Liver (tissue), 3 donors: ENCODE measurements at regions not wholly inside any gene's neighbourhood (a gene's known extent, or its start where the extent isn't known, plus 50 kb on each side); places are given as distances from the start of the nearest gene placed in this dataset.

Experiments
- EGR1 ChIP-seq, 2 donors: IDR thresholded peaks; 2 replicates each; pipeline ENCODE4 v1.6.1; 2016 to 2018; ENCODE audit warnings: antibody characterized with exemption in 2 of 2, low read depth in 2 of 2
- GABPA ChIP-seq, 2 donors: IDR thresholded peaks in 1 of 2; conservative IDR thresholded peaks in 1 of 2; 2 replicates each; pipeline ENCODE4 v1.6.1; 2016; ENCODE audit warnings: antibody characterized with exemption in 2 of 2, mild to moderate bottlenecking in 1 of 2, moderate library complexity in 1 of 2
- RAD21 ChIP-seq, 2 donors: IDR thresholded peaks; 2 replicates each; pipeline ENCODE4 v1.6.1; 2016; ENCODE audit warnings: antibody characterized with exemption in 2 of 2, mild to moderate bottlenecking in 2 of 2
- RXRA ChIP-seq, 2 donors: IDR thresholded peaks; 2 replicates each; pipeline ENCODE4 v1.6.1; 2017 to 2018; ENCODE audit warnings: antibody characterized with exemption in 2 of 2, mild to moderate bottlenecking in 1 of 2
- SP1 ChIP-seq: IDR thresholded peaks from 2 replicates; pipeline ENCODE4 v1.6.1; 2018; ENCODE audit warnings: antibody characterized with exemption, mild to moderate bottlenecking
- TAF1 ChIP-seq: conservative IDR thresholded peaks from 2 replicates; pipeline ENCODE4 v1.6.1; 2016; ENCODE audit warnings: antibody characterized with exemption, mild to moderate bottlenecking
- YY1 ChIP-seq: IDR thresholded peaks from 2 replicates; pipeline ENCODE4 v1.6.1; 2016; ENCODE audit warnings: antibody characterized with exemption, mild to moderate bottlenecking
- TF ChIP-seq, protein P1 (sequence below): fragments of 150-350 bp; IDR thresholded peaks from 2 replicates; pipeline ENCODE4 v1.5.1; 2017; ENCODE audit warnings: improper control_type of control experiment, low read depth, low read length; ENCODE audit not compliant: missing input control
- TF ChIP-seq, protein P2 (sequence below): IDR thresholded peaks from 2 replicates; pipeline ENCODE4 v1.6.1; 2016; ENCODE audit warnings: antibody characterized with exemption
- TF ChIP-seq, protein P3 (sequence below): IDR thresholded peaks from 2 replicates; pipeline ENCODE4 v1.6.1; 2016; ENCODE audit warnings: antibody characterized with exemption, mild to moderate bottlenecking
- TF ChIP-seq, protein P4 (sequence below): IDR thresholded peaks from 2 replicates; pipeline ENCODE4 v1.6.1; 2016; ENCODE audit warnings: antibody characterized with exemption
- TF ChIP-seq, protein P5 (sequence below): IDR thresholded peaks from 2 replicates; pipeline ENCODE4 v1.6.1; 2016; ENCODE audit warnings: antibody characterized with exemption
- donor health status: healthy.
- donor health status: healthy.

- TF ChIP-seq, protein P1, sequence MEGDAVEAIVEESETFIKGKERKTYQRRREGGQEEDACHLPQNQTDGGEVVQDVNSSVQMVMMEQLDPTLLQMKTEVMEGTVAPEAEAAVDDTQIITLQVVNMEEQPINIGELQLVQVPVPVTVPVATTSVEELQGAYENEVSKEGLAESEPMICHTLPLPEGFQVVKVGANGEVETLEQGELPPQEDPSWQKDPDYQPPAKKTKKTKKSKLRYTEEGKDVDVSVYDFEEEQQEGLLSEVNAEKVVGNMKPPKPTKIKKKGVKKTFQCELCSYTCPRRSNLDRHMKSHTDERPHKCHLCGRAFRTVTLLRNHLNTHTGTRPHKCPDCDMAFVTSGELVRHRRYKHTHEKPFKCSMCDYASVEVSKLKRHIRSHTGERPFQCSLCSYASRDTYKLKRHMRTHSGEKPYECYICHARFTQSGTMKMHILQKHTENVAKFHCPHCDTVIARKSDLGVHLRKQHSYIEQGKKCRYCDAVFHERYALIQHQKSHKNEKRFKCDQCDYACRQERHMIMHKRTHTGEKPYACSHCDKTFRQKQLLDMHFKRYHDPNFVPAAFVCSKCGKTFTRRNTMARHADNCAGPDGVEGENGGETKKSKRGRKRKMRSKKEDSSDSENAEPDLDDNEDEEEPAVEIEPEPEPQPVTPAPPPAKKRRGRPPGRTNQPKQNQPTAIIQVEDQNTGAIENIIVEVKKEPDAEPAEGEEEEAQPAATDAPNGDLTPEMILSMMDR, result no peak
- TF ChIP-seq, protein P2, sequence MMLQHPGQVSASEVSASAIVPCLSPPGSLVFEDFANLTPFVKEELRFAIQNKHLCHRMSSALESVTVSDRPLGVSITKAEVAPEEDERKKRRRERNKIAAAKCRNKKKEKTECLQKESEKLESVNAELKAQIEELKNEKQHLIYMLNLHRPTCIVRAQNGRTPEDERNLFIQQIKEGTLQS, result no peak
- TF ChIP-seq RAD21 (IDR thresholded peaks at IDR 0.05) (no peak), YY1 (no peak), SP1 (no peak), GABPA (IDR thresholded peaks at IDR 0.05 in 1 of 2, conservative IDR thresholded peaks at IDR 0.05 in 1 of 2) (no peak), TAF1 (no peak), RXRA (IDR thresholded peaks at IDR 0.05) (no peak), EGR1 (IDR thresholded peaks at IDR 0.05; ENCODE audit: low read depth in 2 of 2) (no peak)
- TF ChIP-seq, protein P3, sequence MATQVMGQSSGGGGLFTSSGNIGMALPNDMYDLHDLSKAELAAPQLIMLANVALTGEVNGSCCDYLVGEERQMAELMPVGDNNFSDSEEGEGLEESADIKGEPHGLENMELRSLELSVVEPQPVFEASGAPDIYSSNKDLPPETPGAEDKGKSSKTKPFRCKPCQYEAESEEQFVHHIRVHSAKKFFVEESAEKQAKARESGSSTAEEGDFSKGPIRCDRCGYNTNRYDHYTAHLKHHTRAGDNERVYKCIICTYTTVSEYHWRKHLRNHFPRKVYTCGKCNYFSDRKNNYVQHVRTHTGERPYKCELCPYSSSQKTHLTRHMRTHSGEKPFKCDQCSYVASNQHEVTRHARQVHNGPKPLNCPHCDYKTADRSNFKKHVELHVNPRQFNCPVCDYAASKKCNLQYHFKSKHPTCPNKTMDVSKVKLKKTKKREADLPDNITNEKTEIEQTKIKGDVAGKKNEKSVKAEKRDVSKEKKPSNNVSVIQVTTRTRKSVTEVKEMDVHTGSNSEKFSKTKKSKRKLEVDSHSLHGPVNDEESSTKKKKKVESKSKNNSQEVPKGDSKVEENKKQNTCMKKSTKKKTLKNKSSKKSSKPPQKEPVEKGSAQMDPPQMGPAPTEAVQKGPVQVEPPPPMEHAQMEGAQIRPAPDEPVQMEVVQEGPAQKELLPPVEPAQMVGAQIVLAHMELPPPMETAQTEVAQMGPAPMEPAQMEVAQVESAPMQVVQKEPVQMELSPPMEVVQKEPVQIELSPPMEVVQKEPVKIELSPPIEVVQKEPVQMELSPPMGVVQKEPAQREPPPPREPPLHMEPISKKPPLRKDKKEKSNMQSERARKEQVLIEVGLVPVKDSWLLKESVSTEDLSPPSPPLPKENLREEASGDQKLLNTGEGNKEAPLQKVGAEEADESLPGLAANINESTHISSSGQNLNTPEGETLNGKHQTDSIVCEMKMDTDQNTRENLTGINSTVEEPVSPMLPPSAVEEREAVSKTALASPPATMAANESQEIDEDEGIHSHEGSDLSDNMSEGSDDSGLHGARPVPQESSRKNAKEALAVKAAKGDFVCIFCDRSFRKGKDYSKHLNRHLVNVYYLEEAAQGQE, result no peak
- TF ChIP-seq, protein P4, sequence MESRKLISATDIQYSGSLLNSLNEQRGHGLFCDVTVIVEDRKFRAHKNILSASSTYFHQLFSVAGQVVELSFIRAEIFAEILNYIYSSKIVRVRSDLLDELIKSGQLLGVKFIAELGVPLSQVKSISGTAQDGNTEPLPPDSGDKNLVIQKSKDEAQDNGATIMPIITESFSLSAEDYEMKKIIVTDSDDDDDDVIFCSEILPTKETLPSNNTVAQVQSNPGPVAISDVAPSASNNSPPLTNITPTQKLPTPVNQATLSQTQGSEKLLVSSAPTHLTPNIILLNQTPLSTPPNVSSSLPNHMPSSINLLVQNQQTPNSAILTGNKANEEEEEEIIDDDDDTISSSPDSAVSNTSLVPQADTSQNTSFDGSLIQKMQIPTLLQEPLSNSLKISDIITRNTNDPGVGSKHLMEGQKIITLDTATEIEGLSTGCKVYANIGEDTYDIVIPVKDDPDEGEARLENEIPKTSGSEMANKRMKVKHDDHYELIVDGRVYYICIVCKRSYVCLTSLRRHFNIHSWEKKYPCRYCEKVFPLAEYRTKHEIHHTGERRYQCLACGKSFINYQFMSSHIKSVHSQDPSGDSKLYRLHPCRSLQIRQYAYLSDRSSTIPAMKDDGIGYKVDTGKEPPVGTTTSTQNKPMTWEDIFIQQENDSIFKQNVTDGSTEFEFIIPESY, result no peak
- TF ChIP-seq, protein P5, sequence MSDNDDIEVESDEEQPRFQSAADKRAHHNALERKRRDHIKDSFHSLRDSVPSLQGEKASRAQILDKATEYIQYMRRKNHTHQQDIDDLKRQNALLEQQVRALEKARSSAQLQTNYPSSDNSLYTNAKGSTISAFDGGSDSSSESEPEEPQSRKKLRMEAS, result no peak
Observed at GRCh38 chr3:27031476-27031875, 337.7 kb downstream of the NEK10 start.
